ENCODE measurements at regions not wholly inside any gene's neighbourhood (a gene's known extent, or its start where the extent isn't known, plus 50 kb on each side); places are given as distances from the start of the nearest gene placed in this dataset.

GRCh38 chr1:228944935-228945371 is 209.7 kb downstream of the RHOU start:
- no peak for TF ChIP-seq CTCF (IDR thresholded peaks at IDR 0.05)

- no peak for TF ChIP-seq CTCF (IDR thresholded peaks at IDR 0.05)
Measured at GRCh38 chr1:228945885-228946284, 210.6 kb downstream of the RHOU start.

- TF ChIP-seq CTCF (IDR thresholded peaks at IDR 0.05): no peak
Measured at GRCh38 chr1:228953207-228953606, 217.9 kb downstream of the RHOU start.

GRCh38 chr1:228955691-228956090 is 220.4 kb downstream of the RHOU start:
- no peak for TF ChIP-seq CTCF (IDR thresholded peaks at IDR 0.05)

- TF ChIP-seq CTCF (IDR thresholded peaks at IDR 0.05): no peak
Measured at GRCh38 chr1:228956864-228957263, 221.6 kb downstream of the RHOU start.

- TF ChIP-seq CTCF (IDR thresholded peaks at IDR 0.05): no peak
Measured at GRCh38 chr1:228957535-228957934, 222.3 kb downstream of the RHOU start.

- no peak for TF ChIP-seq CTCF (IDR thresholded peaks at IDR 0.05)
Measured at GRCh38 chr1:228958121-228958520, 222.8 kb downstream of the RHOU start.

GRCh38 chr1:228958741-228959140 is 223.5 kb downstream of the RHOU start:
- TF ChIP-seq CTCF (IDR thresholded peaks at IDR 0.05): no peak
